ENCODE measurements at regions not wholly inside any gene's neighbourhood (a gene's known extent, or its start where the extent isn't known, plus 50 kb on each side); places are given as distances from the start of the nearest gene placed in this dataset.

DNA sequence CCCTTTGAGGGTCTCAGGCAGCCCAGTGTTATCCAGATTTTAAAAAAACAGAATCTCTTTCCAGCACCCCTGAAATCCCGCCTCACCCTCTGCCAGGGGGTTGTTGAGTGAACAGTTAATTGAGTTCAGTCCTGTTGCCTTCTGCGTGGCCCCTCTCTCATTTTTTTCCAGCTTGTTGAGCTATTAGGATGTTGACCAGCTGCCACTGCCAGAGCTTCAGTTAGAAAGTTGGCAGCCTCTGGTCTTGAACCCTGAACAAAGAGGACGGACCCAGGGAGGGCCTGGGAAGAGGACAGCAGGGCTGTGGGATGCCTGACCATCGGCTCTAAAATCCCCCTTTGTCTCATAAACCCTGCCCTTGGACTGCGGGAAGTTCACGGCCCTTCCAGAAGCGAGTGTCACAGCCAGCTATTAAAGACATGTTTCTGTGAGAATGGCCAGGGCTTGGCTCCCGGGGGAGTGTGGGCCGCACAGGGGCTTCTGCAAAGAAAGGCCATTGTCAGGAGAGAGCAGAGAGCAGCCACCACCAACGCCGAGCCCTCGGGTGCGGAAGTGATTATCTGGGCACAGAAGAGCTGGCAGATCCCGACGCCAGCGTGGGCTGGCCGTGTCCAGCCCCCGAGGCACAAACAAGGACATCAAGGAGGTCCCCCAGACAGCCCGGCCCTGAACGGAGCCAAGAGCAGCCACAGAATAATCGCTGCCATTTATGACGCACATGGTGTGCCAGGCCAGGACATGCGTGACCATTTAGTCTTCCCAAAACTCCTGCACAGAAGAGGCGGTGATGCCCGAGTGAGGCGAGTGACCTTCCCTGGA lies 189.0 kb downstream of the ANKRD60 start:
- no peak for ATAC-seq
- no peak overlapping the region for H3K4me3 ChIP-seq
- H3K36me3 ChIP-seq (ENCODE audit: insufficient read depth in 1 of 2, low read depth in 1 of 2), result no peaks in the 10 kb centered on the region
- 28 to 46% (median 36%) methylated on average over 26 of the region's 26 CpGs for WGBS, 3 donors
- no peaks in the 10 kb centered on the region for H3K9me3 ChIP-seq
- no peak for DNase-seq
- TF ChIP-seq, protein P1, sequence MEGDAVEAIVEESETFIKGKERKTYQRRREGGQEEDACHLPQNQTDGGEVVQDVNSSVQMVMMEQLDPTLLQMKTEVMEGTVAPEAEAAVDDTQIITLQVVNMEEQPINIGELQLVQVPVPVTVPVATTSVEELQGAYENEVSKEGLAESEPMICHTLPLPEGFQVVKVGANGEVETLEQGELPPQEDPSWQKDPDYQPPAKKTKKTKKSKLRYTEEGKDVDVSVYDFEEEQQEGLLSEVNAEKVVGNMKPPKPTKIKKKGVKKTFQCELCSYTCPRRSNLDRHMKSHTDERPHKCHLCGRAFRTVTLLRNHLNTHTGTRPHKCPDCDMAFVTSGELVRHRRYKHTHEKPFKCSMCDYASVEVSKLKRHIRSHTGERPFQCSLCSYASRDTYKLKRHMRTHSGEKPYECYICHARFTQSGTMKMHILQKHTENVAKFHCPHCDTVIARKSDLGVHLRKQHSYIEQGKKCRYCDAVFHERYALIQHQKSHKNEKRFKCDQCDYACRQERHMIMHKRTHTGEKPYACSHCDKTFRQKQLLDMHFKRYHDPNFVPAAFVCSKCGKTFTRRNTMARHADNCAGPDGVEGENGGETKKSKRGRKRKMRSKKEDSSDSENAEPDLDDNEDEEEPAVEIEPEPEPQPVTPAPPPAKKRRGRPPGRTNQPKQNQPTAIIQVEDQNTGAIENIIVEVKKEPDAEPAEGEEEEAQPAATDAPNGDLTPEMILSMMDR (IDR thresholded peaks at IDR 0.05), result no peak
- H3K27me3 ChIP-seq (ENCODE audit: insufficient read depth in 3 of 3, low read length in 2 of 3), result peaks cover 0 to 4% (median 0%) of the 10 kb centered on the region in 3 donors
- H3K4me1 ChIP-seq, result no peaks in the 10 kb centered on the region
- H3K27ac ChIP-seq, result no peak overlapping the region
- intact Hi-C loops (cut with DNase I), result no loop called here

DNA sequence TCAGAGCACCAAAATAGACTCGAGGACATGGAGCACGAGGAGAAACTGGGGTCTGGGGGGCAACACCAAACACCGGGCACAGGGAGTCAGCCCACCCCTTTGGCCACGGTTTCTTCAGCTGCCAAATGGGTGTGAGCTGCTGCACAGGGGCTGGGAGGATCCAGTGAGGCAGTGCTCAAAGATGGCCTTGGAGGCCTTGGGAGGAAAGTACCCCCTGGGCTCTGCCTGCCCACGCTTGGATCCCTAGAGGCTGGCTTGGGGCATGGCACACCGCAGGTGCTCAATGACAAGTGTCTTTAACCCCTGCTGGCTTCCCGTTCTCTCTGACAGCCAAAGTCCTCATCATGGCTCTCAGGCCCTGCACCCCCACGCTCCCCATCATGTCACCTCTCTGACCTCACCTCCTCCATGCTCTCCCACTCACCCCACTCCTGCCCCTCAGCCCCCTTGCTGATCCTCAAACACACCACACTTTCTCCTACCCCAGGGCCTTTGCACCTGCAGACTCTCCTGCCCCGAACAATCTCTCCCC lies 190.3 kb downstream of the ANKRD60 start:
- DNase-seq (no peak), ATAC-seq (no peak)
- intact Hi-C loops (cut with DNase I), result no loop called here
- 81 to 87% (median 83%) methylated on average over 9 of the region's 9 CpGs for WGBS, 3 donors
- H3K4me1 ChIP-seq, result no peaks in the 10 kb centered on the region
- no peak overlapping the region for H3K4me3 ChIP-seq
- H3K36me3 ChIP-seq (ENCODE audit: insufficient read depth in 1 of 2, low read depth in 1 of 2), result no peaks in the 10 kb centered on the region
- no peaks in the 10 kb centered on the region for H3K9me3 ChIP-seq
- peaks cover 0 to 8% (median 0%) of the 10 kb centered on the region in 3 donors for H3K27me3 ChIP-seq (ENCODE audit: insufficient read depth in 3 of 3, low read length in 2 of 3)
- TF ChIP-seq, protein P1 (IDR thresholded peaks at IDR 0.05), result no peak
- no peak overlapping the region for H3K27ac ChIP-seq

DNA sequence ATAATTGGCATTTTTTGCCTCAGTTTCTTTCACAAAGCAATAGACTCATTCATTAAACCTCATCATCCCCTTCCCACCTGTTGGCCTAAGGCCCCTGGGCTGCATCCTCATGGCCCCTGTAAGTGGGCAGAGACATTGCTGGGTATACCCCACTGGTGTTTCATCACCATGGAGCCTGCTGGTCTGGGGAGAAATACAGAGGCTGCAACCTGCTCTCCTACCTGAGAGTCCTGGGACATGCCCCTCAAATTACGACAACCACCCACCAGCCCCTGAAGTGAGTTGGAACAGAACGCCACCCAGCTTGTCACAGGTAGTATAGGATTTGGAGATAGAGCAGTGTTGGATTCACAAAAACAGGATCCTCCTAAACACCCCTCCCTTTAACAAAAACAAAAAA lies 190.8 kb downstream of the ANKRD60 start:
- Histone ChIP-seq H3K9me3 (no peaks in the 10 kb centered on the region), H3K4me3 (no peak overlapping the region), H3K27ac (no peak overlapping the region), H3K36me3 (ENCODE audit: insufficient read depth in 1 of 2, low read depth in 1 of 2) (no peaks in the 10 kb centered on the region), H3K27me3 (ENCODE audit: insufficient read depth in 3 of 3, low read length in 2 of 3) (peaks cover 0 to 10% (median 0%) of the 10 kb centered on the region in 3 donors), H3K4me1 (no peaks in the 10 kb centered on the region)
- WGBS, 3 donors, result 94 to 99% (median 98%) methylated on average over 2 of the region's 2 CpGs
- intact Hi-C loops (cut with DNase I), result no loop called here
- TF ChIP-seq, protein P1 (IDR thresholded peaks at IDR 0.05), result no peak
- DNase-seq (no peak), ATAC-seq (no peak)

DNA sequence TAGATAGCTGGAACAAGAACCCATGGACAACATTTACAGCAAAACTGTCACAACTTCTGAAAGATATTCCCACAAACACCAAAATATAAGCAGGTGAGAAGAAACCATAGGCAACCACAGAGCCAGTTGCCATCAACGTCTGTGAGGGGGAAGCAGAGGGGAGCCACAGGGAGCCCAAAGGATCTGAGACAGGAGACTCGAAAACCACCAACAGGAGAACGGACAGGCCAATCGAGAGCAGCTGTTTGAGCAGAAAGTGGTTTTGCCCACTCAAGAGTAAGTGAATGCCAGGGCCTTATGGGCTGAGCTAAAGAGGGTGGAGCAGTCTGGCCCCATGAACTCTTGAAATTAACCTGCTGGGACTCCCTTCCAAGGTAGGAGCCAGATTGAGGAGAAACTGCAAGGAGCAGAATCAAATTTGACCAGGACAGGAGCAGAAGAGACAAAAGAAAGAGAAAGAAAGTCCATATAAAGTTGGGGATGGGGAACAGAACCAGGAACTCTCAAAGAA lies 195.4 kb downstream of the ANKRD60 start:
- TF ChIP-seq, protein P1 (IDR thresholded peaks at IDR 0.05), result no peak
- Histone ChIP-seq H3K9me3 (no peaks in the 10 kb centered on the region), H3K4me3 (no peak overlapping the region), H3K27ac (no peak overlapping the region), H3K36me3 (ENCODE audit: insufficient read depth in 1 of 2, low read depth in 1 of 2) (no peaks in the 10 kb centered on the region), H3K4me1 (no peaks in the 10 kb centered on the region), H3K27me3 (ENCODE audit: insufficient read depth in 3 of 3, low read length in 2 of 3) (peaks cover 0 to 9% (median 0%) of the 10 kb centered on the region in 3 donors)
- no peak for DNase-seq
- 85 to 88% (median 86%) methylated on average over 4 of the region's 4 CpGs for whole genome bisulfite sequencing, 3 donors
- intact Hi-C loops (cut with DNase I), result no loop called here
- no peak for ATAC-seq

Data from psoas muscle (tissue), 7 donors.